NCI-H146 treated with DMSO at 0.1 percent for 48 hours (cell line): ENCODE measurements at regions not wholly inside any gene's neighbourhood (a gene's known extent, or its start where the extent isn't known, plus 50 kb on each side); places are given as distances from the start of the nearest gene placed in this dataset.

Experiments
- DNase-seq: peaks from one replicate; lab custom pipeline; 2025; ENCODE audit not compliant: unreplicated experiment; lab: John Stamatoyannopoulos, UW

DNA sequence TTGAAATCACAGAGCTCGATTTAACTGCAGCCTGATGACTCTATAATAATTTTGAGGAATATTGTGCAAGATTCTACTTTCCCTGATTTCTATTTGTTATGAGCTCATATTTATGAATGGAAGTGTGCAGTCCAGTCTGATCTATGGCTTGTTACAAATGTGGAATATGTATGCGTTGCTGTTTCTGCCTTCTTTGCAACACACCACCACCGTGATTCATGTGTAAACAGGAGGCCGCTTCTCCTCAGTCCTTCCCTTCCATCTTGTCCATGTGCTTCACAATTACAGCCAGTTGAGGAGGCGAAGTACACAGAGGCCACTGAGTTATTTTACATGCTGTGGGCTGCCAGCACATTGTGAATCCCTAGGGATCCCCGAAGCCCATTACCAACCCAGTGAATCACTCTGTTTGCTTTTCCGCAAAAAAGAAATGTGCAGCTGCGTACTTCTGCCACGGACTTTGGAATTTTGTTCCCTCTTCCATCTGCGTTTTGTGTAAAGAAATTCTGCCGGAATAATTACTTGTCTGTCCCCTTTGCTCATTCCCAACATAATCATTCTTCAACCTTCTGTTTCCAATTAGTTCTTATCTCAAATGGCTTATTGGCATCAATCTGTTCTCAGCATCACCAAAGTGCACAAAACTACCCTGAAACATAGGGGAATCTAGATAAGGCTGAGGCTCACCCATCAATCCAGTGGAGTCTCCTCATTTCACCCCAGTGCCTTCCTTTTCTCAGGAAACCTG lies 551.6 kb upstream of the CITED2 start:
- DNase-seq = peak; percentile 72

GRCh38 chr6:139923964-139924475 lies 549.6 kb upstream of the CITED2 start:
- no peak for DNase-seq

DNA sequence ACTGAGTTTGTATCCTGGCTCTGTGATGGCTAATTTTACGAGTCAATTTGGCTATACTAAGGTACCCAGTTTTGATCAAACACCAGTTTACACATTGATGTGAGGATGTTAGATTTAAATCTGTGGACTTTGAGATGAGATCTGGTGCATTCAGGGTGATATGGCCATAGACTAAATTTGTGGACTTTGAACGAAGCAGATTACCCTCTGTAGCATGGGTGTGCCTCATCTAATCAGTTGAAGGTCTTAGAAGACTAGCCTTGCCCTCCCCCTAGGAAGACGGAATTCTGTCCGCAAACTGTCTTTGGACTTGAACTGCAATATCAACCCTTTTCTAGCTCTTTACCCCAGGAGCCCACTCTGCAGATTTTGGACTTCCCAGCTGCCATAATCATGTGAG lies 547.8 kb upstream of the CITED2 start:
- DNase-seq = no peak

DNA sequence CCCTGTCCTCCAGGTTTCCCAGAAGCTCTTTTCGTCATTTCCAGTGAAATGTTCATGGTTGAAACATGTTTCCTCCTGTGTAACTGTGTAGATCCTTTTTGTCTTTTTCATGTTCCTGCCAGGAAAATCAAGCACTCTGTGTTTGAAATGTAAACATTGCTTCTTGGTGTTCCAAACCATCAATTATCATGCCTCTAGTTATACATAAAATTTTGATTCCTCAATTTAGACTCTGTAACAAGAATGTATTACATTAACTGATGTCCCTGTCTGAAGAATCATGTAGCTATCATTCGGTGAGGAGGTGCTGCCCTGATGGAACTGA lies 546.3 kb upstream of the CITED2 start:
- peak; percentile 34 for DNase-seq

DNA sequence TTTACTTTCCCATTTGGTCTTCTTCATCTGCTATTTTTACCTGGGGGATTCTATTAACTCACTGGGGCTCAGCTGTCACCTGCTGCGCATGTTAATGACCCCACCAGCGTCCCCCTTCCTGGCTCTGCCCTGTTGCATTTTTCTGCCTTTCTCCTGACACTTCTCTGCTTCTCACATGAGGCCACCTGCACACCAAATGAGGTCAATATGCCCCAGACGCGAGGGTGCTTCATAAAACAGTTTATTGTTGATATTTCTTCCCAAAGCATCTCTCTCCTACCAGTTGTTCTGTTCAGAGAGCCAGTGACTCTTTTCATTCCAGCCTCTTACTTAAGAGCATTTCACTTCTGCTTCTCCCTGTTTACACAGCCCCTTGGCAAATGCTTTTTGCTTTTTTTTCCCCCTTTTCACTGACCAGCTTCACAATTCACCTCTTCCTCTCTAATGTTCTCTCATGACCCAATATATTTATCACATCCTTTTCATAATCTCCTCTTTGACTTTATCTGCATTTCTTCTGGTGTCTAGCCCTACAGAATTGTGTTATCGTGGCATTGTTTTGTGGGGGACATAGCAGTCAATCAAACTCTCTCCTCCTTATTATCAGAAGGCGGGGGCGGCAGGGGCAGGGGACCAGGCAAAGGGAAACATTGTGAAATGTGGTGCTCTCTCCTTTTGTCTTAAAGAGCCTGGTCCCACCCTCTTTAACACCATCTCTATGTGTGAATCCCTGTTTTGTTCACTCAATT lies 545.8 kb upstream of the CITED2 start:
- DNase-seq = peak; percentile 40

DNA sequence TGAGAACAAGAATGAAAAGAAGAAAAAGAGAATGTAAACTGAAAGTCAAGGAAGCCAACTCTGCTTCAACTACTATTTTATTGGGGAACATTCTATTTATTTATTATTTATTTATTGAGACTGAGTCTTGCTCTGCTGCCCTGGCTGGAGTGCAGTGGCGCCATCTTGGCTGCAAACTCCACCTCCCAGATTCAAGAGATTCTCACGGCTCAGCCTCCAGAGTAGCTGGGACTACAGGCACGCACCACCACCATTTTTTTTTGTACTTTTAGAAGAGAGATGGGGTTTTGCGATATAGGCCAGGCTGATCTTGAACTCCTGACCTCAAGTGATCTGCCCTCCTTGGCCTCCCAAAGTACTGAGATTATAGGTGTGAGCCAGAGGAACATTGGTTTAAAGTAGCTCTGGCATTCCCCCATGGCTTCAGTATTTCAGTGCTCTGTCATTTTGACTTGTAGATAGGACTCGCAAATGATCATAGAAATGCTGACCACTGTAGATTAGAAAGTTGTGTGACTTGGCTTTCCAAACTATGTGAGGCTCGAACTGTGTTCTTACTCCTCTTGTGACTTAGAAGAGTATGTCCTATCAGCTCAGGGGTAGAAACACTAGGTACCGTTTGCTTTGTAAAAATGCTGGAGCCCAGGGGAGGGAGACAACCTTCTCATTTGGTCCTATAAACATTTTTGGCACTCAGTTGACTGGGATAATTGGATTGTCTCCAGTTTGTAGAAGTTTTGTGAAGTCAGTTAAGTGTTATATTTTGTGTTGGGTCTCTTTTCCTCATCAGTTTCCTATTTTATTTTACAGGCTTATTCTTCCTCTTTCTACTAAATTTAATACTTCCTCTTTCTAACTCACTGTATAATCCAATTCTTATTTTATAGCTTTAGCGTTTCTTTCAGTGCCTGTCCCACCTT lies 544.9 kb upstream of the CITED2 start:
- DNase-seq = no peak

GRCh38 chr6:139917951-139918630 lies 543.6 kb upstream of the CITED2 start:
- no peak for DNase-seq

- DNase-seq = no peak
Measured at GRCh38 chr6:139914910-139915309, 540.5 kb upstream of the CITED2 start.

GRCh38 chr6:139912735-139913400 lies 538.4 kb upstream of the CITED2 start:
- DNase-seq = no peak

- DNase-seq = no peak
Measured at GRCh38 chr6:139909992-139910391, 535.5 kb upstream of the CITED2 start.

- DNase-seq = no peak
Measured at GRCh38 chr6:139905404-139906052, 531.1 kb upstream of the CITED2 start.

DNA sequence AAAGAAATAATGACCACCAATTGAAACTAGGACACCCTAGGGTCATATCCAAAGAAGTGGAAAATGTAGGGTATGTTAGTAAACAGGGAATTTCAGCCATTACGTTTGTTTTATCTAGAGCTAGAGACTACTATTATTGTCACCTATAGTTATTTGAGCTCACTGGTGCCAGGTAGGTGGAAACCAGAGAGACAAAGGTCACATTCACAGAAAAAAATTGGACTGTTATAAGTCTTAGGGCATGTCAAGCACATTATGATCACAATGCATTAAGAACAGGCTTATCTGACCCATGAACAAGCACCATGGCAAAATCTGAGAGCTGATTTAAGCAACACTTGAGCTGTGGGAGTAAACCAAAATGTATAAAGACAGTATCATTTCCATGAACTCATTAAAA lies 530.1 kb upstream of the CITED2 start:
- no peak for DNase-seq

DNA sequence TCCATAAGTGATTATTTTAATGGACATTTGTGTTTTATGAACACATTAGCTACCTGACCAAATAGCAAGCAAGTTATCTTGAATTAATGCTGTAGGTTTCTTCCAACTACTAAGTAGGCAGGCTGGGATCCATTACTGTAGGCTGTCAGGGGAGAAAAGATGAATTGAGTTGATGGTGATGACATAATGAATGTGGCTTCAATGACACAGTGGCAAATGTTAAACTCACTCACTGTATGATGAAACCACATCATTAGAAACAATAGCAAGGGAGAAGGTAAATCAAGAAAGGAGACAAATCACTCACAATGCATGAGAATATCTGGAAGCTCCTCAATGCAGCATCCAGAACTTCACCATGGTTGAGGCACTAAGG lies 529.7 kb upstream of the CITED2 start:
- no peak for DNase-seq

- DNase-seq = no peak
Measured at GRCh38 chr6:139903411-139904157, 529.1 kb upstream of the CITED2 start.

DNA sequence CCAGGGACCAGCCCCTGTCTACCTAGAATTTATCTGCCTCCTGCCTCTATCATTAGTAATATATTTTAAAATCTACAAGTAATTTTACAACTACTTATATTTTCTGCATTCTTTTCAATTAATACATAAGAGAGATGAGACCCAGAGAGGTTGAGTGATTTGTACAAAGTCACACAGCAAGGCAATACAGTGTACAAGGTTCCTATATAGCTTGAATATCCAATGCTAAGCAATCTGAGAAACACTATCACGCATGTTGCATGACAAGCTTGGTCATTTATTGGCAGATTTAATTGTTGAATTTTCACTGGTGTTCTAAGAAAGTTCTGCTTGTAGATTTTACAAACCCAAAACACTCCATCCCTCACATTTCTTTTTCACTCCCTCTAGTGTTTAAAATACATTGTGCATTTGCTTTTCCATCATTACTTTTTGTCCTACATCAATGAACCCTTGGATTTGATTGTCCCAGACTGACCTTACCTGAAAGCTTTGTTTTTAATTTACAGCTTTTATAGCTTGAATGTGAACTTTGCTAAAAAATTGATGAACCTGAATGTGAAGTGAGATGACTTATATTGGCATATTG lies 520.9 kb upstream of the CITED2 start:
- no peak for DNase-seq

DNA sequence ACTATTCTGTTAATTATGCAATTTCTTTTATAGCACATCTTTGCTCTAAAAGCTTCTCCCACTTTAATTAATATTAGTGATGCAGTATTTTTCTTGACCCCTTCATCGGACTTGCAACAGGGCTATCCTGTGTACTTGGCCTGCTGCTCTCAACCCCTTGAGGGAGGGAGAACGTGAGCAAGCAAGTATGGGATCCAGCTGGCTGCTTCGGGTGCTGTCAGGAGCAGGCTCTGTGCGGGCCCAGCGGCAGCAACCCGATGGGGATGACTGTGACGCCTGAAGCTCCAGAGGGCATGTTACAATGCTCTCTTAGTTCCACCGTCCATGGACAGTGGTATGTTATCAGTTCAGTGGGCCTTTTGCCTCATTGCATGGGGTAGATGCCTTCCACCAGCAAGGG lies 519.8 kb upstream of the CITED2 start:
- DNase-seq = no peak

DNA sequence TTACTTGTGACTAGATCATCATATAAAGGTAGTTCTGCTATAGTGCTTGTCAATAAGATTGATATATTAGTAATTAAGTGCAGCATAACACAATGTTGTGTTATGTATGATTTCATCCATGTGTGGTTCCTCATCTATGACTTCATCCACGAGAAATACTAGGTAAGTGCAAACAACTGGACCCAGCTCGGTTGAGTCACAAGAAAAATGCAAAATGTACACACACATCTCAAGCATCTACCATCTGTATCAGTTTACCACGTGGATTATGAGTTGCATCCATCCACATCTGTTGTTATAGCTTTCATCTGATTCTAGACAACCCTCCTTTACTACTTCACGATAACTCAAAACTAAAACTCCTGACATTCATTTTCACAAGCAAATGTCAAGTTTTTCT lies 517.0 kb upstream of the CITED2 start:
- no peak for DNase-seq

DNA sequence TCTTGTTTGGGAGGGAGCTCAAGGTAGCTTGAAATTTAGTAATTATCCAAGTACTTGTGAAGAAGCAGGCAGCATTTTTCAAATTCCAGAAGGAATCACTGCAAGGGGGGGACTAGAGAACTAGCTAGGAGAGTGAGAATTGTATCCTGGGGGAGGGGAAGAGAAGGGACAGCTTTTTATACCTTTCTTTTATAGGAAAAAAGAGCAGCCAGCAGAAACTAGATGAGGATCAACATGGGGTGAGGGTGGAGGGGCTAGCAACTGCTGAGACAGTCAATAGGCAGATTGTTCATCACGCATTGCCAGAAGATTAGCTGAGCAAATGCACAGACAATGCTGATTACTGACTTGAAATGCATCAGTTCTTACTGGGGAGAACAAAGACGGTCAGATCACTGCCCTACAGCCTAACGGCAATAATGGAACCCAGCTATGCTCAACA lies 514.3 kb upstream of the CITED2 start:
- peak; percentile 87 for DNase-seq

- no peak for DNase-seq
Measured at GRCh38 chr6:139887275-139887674, 512.8 kb upstream of the CITED2 start.
